Transverse colon (tissue), 4 donors: ENCODE measurements at regions not wholly inside any gene's neighbourhood (a gene's known extent, or its start where the extent isn't known, plus 50 kb on each side); places are given as distances from the start of the nearest gene placed in this dataset.

Experiments used
- DNase-seq: peaks from one replicate; pipeline ENCODE4 v3.0.0-alpha.2; 2019
- H3K27ac ChIP-seq, 4 donors: fragments of 200-600 bp; sonication (generic); 2 replicates each; pipeline ENCODE4 v1.5.1; 2016 to 2018; ENCODE audit warnings: inconsistent platforms in 4 of 4
- H3K27me3 ChIP-seq: fragments of 200-600 bp; sonication (generic); 2 replicates; pipeline ENCODE4 v1.5.1; 2017; ENCODE audit warnings: inconsistent platforms
- H3K36me3 ChIP-seq, 4 donors: fragments of 200-600 bp; sonication (generic); 2 replicates each; pipeline ENCODE4 v1.5.1; 2017 to 2019; ENCODE audit warnings: inconsistent platforms in 4 of 4
- H3K4me1 ChIP-seq, 4 donors: fragments of 200-600 bp; sonication (generic); 2 replicates each; pipeline ENCODE4 v1.5.1; 2017 to 2020; ENCODE audit warnings: inconsistent platforms in 4 of 4
- H3K4me3 ChIP-seq, 4 donors: fragments of 200-600 bp; sonication (generic); 1 replicate in 1 of 4; 2 replicates in 3 of 4; pipeline versions ENCODE4 v1.5.1 to v1.6.1; 2017 to 2019; ENCODE audit warnings: inconsistent platforms in 4 of 4
- H3K9me3 ChIP-seq, 2 donors: fragments of 200-600 bp; sonication (generic); 2 replicates each; pipeline ENCODE4 v1.5.1; 2017 to 2019; ENCODE audit warnings: inconsistent platforms in 2 of 2
- EP300 ChIP-seq: sonication (generic); formaldehyde crosslinking; IDR thresholded peaks from one replicate; pipeline ENCODE4 v1.6.1; 2017; ENCODE audit warnings: antibody characterized with exemption, low read depth
- POLR2A ChIP-seq: fragments of 450-650 bp; IDR thresholded peaks from one replicate; pipeline ENCODE4 v1.6.1; 2016; ENCODE audit warnings: antibody characterized with exemption, mild to moderate bottlenecking, moderate library complexity
- POLR2AphosphoS5 ChIP-seq, 3 donors: sonication (generic); formaldehyde crosslinking; IDR thresholded peaks; one replicate each; pipeline ENCODE4 v1.6.1; 2016; ENCODE audit warnings: antibody characterized with exemption in 3 of 3
- WGBS, 2 donors: methylation state at CpG; one replicate each; pipeline ENCODE4 v1.1.5; 2018; ENCODE audit warnings: low coverage in 1 of 2; 5-methylcytosine and 5-hydroxymethylcytosine counted together
- in situ Hi-C, 4 donors: fragments of 200-750 bp; cut with MboI; loops; one replicate each; pipeline versions ENCODE4 v1.15.0 to v1.15.1; 2017; ENCODE audit warnings: low sequenced_read_pairs in 3 of 4, low pct_ligation_motif_present in 1 of 4, low pct_unique_long_range_greater_than_20kb in 1 of 4
- intact Hi-C: fragments of 100-400 bp; cut with DNase I; formaldehyde crosslinking; loops from one replicate; pipeline ENCODE4 v1.15.1; 2023; ENCODE audit warnings: low total_unique reads
- TF ChIP-seq, protein P1 (sequence below), 5 experiments: fragments of 200-600 bp in 3 of 5; fragments of 450-650 bp in 2 of 5; sonication (generic) in 3 of 5; IDR thresholded peaks; 1 replicate in 2 of 5; 2 replicates in 3 of 5; pipeline ENCODE4 v1.5.1; 2016 to 2017; ENCODE audit warnings: antibody characterized with exemption in 5 of 5, inconsistent platforms in 3 of 5, mild to moderate bottlenecking in 2 of 5, moderate library complexity in 1 of 5

- TF ChIP-seq, protein P1, sequence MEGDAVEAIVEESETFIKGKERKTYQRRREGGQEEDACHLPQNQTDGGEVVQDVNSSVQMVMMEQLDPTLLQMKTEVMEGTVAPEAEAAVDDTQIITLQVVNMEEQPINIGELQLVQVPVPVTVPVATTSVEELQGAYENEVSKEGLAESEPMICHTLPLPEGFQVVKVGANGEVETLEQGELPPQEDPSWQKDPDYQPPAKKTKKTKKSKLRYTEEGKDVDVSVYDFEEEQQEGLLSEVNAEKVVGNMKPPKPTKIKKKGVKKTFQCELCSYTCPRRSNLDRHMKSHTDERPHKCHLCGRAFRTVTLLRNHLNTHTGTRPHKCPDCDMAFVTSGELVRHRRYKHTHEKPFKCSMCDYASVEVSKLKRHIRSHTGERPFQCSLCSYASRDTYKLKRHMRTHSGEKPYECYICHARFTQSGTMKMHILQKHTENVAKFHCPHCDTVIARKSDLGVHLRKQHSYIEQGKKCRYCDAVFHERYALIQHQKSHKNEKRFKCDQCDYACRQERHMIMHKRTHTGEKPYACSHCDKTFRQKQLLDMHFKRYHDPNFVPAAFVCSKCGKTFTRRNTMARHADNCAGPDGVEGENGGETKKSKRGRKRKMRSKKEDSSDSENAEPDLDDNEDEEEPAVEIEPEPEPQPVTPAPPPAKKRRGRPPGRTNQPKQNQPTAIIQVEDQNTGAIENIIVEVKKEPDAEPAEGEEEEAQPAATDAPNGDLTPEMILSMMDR (IDR thresholded peaks at IDR 0.05) = no peak
- TF ChIP-seq POLR2AphosphoS5 (IDR thresholded peaks at IDR 0.05) (no peak), POLR2A (no peak), EP300 (no peak)
Observed at GRCh38 chr9:117636681-117637080, 67.5 kb upstream of the TLR4 start.

DNA sequence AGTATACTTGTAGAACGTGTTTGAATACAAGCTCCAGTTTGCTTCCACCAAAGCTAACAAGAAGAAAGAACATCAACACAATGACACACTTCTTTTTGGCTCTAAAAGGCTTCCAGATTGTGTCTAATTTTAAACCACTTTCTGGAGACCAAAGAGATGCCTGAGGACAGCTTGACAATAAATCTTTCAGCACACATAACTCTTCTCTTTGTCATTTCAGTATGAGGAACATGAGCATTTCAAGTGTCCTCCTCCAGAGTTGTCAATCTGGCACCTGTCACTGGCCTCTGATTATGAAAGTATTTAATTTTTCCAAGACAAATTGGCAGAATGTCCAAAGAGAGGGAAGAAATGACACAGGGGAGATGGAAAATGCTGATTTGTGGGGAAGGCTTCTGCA, 79.0 kb upstream of the TLR4 start:
- WGBS, 2 donors = 88 to 100% methylated on average over 1 of the region's 1 CpG
- in situ Hi-C loops = no loop called here
- intact Hi-C loops = no loop called here
- Histone ChIP-seq H3K36me3 (no peaks in the 10 kb centered on the region), H3K27me3 (no peaks in the 10 kb centered on the region), H3K9me3 (peaks cover 7 to 8% of the 10 kb centered on the region in 2 donors), H3K4me3 (no peak overlapping the region), H3K27ac (no peak overlapping the region), H3K4me1 (no peaks in the 10 kb centered on the region)
- no peak for DNase-seq
- TF ChIP-seq POLR2A (no peak), POLR2AphosphoS5 (IDR thresholded peaks at IDR 0.05) (no peak), EP300 (no peak)
- TF ChIP-seq, protein P1 (IDR thresholded peaks at IDR 0.05) = no peak

More at GRCh38 chr9:117636681-117637080, 67.5 kb upstream of the TLR4 start:
- Histone ChIP-seq H3K4me3 (no peak overlapping the region), H3K4me1 (no peaks in the 10 kb centered on the region), H3K9me3 (no peaks in the 10 kb centered on the region), H3K27me3 (peaks cover 8% of the 10 kb centered on the region), H3K36me3 (no peaks in the 10 kb centered on the region), H3K27ac (no peak overlapping the region)
- intact Hi-C loops = no loop called here
- no peak for DNase-seq
- in situ Hi-C loops = no loop called here
- WGBS, 2 donors = 76 to 83% methylated on average over 1 of the region's 1 CpG

DNA sequence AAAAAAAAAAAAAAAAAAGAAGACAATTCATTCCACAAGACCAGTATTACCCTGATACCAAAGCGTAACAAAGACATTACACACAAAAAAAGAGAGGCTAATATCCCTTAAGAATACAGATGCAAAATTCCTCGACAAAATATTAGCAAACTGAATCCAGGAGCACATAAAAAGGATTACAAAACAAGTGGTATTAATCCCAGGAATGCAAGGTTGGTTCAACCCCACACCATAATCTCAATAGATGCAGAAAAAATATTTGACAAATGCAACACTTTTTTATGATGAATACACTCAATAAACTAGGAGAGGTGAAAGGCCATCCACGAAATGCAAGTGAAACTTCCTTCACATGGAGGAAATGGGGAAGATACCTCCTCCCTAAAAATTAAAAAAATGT, 80.1 kb upstream of the TLR4 start:
- TF ChIP-seq EP300 (no peak), POLR2A (no peak), POLR2AphosphoS5 (IDR thresholded peaks at IDR 0.05) (no peak)
- TF ChIP-seq, protein P1 (IDR thresholded peaks at IDR 0.05) = no peak
- in situ Hi-C loops (no loop called here), intact Hi-C loops (no loop called here)
- H3K36me3 ChIP-seq = no peaks in the 10 kb centered on the region
- no peak overlapping the region for H3K4me3 ChIP-seq
- H3K27ac ChIP-seq = no peak overlapping the region
- 51 to 65% methylated on average over 2 to 3 of the region's 3 CpGs for WGBS, 2 donors
- no peaks in the 10 kb centered on the region for H3K27me3 ChIP-seq
- DNase-seq = no peak
- H3K4me1 ChIP-seq = no peaks in the 10 kb centered on the region
- peaks cover 7 to 8% of the 10 kb centered on the region in 2 donors for H3K9me3 ChIP-seq

- no peak for DNase-seq
- H3K4me1 ChIP-seq = no peaks in the 10 kb centered on the region
- TF ChIP-seq, protein P1 (IDR thresholded peaks at IDR 0.05) = peak in 2 of 5 experiments; percentile 11 to 23
- no peak for TF ChIP-seq EP300
- intact Hi-C loops = no loop called here
- H3K9me3 ChIP-seq = peaks cover 7 to 8% of the 10 kb centered on the region in 2 donors
- no peak overlapping the region for H3K4me3 ChIP-seq
- in situ Hi-C loops = no loop called here
- no peaks in the 10 kb centered on the region for H3K36me3 ChIP-seq
- 74 to 87% methylated on average over 2 to 3 of the region's 3 CpGs for WGBS, 2 donors
- no peak overlapping the region for H3K27ac ChIP-seq
- no peaks in the 10 kb centered on the region for H3K27me3 ChIP-seq
Observed at GRCh38 chr9:117622347-117622746, 81.9 kb upstream of the TLR4 start.
